ENCODE measurements at regions not wholly inside any gene's neighbourhood (a gene's known extent, or its start where the extent isn't known, plus 50 kb on each side); places are given as distances from the start of the nearest gene placed in this dataset.

GRCh38 chr5:93954421-93955069, 213.1 kb upstream of the POU5F2 start:
- no peaks in the 10 kb centered on the region for H3K79me2 ChIP-seq (replicated peaks; ENCODE audit: insufficient read depth)
- Mint-ChIP-seq H3K27ac (no peak overlapping the region), H3K27me3 (ENCODE audit: insufficient read depth, low read depth, poor library complexity) (peaks cover 6% of the 10 kb centered on the region), H3K4me1 (peaks cover 10% of the 10 kb centered on the region), H3K9me3 (peaks cover 2% of the 10 kb centered on the region; the same call in 1 of the 3 replicates), H3K36me3 (ENCODE audit: low read depth) (no peaks in the 10 kb centered on the region), H3K4me3 (no peak overlapping the region; the same call in 2 of the 3 replicates)
- H4K20me1 ChIP-seq (replicated peaks; ENCODE audit: insufficient read depth) = no peaks in the 10 kb centered on the region
- DNase-seq (ENCODE audit: low spot score) = peak; percentile 45
- no peaks in the 10 kb centered on the region for H3F3A ChIP-seq (replicated peaks; ENCODE audit: low read depth)
- peaks cover 11% of the 10 kb centered on the region; the same call in 1 of the 2 replicates for H3K4me1 ChIP-seq (ENCODE audit: insufficient read depth)
- H3K27me3 ChIP-seq (ENCODE audit: insufficient read depth) = no peaks in the 10 kb centered on the region
- H3K4me2 ChIP-seq = no peak overlapping the region
- H3K27ac ChIP-seq (ENCODE audit: low read depth) = no peak overlapping the region
- no peak overlapping the region for H3K4me3 ChIP-seq
- TF ChIP-seq EZH2phosphoT487 (IDR thresholded peaks at IDR 0.05; ENCODE audit: unreplicated experiment) (no peak), ZNF331 (CRISPR knock-in tag; IDR thresholded peaks at IDR 0.05; ENCODE audit: low read depth) (no peak), JUNB (IDR thresholded peaks at IDR 0.05; ENCODE audit: unreplicated experiment) (no peak), ZNF114 (CRISPR knock-in tag; IDR thresholded peaks at IDR 0.05) (no peak), EZH2 (IDR thresholded peaks at IDR 0.05; ENCODE audit: low read depth, unreplicated experiment) (no peak), NANOG (IDR thresholded peaks at IDR 0.05; ENCODE audit: borderline replicate concordance) (no peak), POLR2AphosphoS5 (IDR thresholded peaks at IDR 0.05; ENCODE audit: low read depth) (no peak), REST (IDR thresholded peaks at IDR 0.05; ENCODE audit: unreplicated experiment) (no peak), CREB1 (CRISPR knock-in tag; IDR thresholded peaks at IDR 0.05; ENCODE audit: low read depth) (no peak), ETS1 (IDR thresholded peaks at IDR 0.05) (no peak), ZNF462 (CRISPR knock-in tag; IDR thresholded peaks at IDR 0.05) (no peak), CTCF (conservative IDR thresholded peaks at IDR 0.05; ENCODE audit: low read depth in 2 of 2) (no peak), STAT1 (IDR thresholded peaks at IDR 0.05; ENCODE audit: unreplicated experiment) (no peak)
- H3K9me2 ChIP-seq (ENCODE audit: insufficient read depth) = no peaks in the 10 kb centered on the region
- H2AFZ ChIP-seq = no peak overlapping the region
- ATAC-seq = peak; percentile 94
- no peaks in the 10 kb centered on the region for H3K36me3 ChIP-seq (ENCODE audit: insufficient read depth)
